SK-N-SH treated with all-trans-retinoic acid at 6 μM for 48 hours (cell line): ENCODE measurements at regions not wholly inside any gene's neighbourhood (a gene's known extent, or its start where the extent isn't known, plus 50 kb on each side); places are given as distances from the start of the nearest gene placed in this dataset.

ENCODE experiments used
- PATZ1 ChIP-seq: fragments of 250-450 bp; sonication (Bioruptor Pico); IDR thresholded peaks from 2 replicates; pipeline ENCODE4 v1.8.0; 2020; ENCODE audit warnings: mild to moderate bottlenecking, moderate library complexity, borderline replicate concordance
- ZNF70 ChIP-seq: fragments of 450-650 bp; formaldehyde crosslinking; IDR thresholded peaks from 2 replicates; pipeline ENCODE4 v1.5.0; 2020; ENCODE audit warnings: mild to moderate bottlenecking, moderate library complexity
- TF ChIP-seq, protein P1 (sequence below): fragments of 250-450 bp; sonication (Bioruptor Pico); IDR thresholded peaks from 2 replicates; pipeline ENCODE4 v1.5.1; 2021; ENCODE audit warnings: mild to moderate bottlenecking, moderate library complexity

DNA sequence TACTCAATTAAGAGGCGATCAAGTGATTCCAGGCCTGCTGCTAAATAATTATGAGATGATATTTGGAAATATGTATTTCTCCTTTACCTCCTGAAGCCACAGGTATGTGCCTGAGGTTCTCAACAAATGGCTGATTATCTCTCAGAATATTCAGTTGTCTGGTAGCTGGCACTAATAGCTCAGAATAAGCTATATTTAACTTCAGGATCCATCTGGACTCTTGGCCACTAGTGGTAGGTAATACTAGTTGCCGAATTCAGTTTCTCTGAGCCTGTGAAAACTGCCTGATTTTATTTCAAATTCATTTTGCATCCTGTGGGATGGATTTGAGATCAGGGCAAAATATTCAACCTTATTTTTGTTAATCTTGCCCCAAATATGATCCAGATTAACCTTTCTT lies 499.0 kb downstream of the DIPK2A start:
- TF ChIP-seq, protein P1, sequence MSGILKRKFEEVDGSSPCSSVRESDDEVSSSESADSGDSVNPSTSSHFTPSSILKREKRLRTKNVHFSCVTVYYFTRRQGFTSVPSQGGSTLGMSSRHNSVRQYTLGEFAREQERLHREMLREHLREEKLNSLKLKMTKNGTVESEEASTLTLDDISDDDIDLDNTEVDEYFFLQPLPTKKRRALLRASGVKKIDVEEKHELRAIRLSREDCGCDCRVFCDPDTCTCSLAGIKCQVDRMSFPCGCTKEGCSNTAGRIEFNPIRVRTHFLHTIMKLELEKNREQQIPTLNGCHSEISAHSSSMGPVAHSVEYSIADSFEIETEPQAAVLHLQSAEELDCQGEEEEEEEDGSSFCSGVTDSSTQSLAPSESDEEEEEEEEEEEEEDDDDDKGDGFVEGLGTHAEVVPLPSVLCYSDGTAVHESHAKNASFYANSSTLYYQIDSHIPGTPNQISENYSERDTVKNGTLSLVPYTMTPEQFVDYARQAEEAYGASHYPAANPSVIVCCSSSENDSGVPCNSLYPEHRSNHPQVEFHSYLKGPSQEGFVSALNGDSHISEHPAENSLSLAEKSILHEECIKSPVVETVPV, result no peak
- no peak for TF ChIP-seq ZNF70 (CRISPR knock-in tag)
- TF ChIP-seq PATZ1 (CRISPR knock-in tag), result no peak
